IPS-NIHi11 (cell line): ENCODE measurements at regions not wholly inside any gene's neighbourhood (a gene's known extent, or its start where the extent isn't known, plus 50 kb on each side); places are given as distances from the start of the nearest gene placed in this dataset.

Source experiments
- DNase-seq: peaks from one replicate; pipeline ENCODE4 v3.0.0; 2012; ENCODE audit warnings: mixed read lengths, low spot score

DNA sequence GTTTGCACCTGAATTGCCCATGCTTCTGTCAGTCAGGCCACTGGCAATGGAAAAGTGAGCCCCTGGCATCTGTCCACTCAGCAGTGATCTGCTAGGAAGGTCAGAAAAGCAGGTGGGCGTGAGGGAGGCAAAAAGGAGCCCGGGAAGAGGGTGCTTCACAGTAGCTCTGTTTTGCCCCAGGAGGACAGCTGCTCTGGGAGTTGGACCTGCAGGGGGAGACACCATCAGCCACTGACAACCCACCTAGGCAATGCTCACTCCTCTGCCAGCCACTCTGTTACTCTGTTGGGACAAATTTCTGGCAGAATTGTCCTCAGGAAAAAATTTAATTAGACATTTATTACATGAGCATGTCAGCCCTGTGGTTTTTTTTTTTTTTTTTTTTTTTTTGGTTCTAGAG lies 146.4 kb downstream of the LRIG2 start:
- DNase-seq, result peak; percentile 58

DNA sequence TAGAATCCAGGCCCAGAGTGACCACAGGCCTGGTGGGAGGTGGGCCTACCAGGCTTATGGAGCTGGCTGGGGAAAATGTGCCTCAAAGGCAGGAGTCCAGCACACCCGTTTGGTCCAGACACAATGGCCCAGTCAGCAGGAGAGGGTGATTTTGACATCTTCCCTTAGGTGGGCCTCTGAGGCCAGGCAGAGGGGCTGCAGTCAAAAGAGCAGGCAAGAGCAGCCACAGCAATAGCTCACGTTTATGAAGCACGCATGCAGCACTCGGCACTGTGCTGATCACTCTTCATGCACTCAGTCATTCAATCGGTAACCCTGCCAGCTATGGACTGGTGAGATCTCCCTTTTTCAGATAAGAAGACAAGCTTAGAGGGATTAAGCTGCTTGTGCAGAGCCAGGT lies 146.8 kb downstream of the LRIG2 start:
- no peak for DNase-seq

GRCh38 chr1:113223040-113223439 lies 150.0 kb downstream of the LRIG2 start:
- no peak for DNase-seq

DNA sequence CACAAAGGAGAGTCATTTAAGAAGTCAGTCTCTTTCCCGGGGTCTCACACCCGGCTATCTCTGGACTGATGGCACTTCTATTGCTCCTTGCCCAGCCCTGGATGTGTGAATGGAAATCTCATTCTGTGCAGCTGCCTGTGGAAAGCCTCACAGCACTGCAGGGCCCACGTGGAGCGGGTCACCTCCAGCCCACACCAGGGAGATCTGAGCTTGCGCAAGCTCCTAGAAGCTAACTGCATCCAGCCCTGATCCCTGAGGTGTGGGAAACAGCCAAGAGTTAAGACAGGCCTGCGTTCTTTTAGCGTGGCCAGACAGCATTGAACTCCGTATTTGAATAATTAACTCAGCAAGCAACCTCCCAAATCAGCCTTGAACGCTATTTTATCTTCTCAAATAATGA lies 150.5 kb downstream of the LRIG2 start:
- DNase-seq, result no peak

DNA sequence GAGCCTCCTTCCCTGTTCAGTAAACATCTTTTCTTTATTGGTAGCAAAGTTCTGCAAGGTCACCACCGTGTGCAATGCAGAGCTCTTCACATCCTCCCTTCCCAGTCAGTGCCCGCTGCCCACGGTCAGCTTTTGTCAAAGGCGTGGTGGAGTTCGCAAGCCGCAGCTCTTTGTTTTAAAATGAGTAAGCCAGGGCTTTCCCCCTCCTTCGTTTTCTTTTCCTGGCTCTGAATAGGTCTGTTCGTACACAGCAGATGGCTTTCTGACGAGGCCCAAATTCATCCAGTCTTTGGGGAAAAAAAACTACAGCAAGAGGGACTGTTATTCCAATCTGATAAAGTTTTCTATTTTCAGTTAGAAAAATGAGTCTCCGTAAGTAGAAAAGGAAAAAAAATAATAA lies 153.2 kb downstream of the LRIG2 start:
- no peak for DNase-seq

- no peak for DNase-seq
Observed at GRCh38 chr1:113231866-113232265, 158.4 kb upstream of the MAGI3 start.

- no peak for DNase-seq
Observed at GRCh38 chr1:113233441-113233840, 156.9 kb upstream of the MAGI3 start.

DNA sequence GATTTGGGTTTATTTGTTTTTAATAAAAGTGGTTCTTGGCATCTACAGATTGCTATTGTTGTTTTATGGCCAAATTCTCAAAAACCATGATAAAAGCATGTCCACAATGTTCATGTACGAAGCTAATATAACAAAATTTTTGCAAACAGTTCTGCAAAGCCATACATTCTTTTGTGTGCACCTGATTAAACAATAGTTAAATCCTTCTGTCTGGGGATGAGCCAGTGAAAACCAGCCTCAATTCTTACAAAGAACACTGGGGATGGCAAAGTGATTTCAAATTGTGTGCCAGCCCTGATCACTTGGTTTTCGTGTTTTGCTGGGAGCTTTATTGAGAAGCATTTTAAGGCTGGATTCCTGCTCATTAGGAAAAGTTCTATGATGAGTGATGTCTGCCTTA lies 149.1 kb upstream of the MAGI3 start:
- no peak for DNase-seq

GRCh38 chr1:113242481-113242880 lies 147.8 kb upstream of the MAGI3 start:
- DNase-seq, result no peak

GRCh38 chr1:113243529-113243928 lies 146.8 kb upstream of the MAGI3 start:
- no peak for DNase-seq

DNA sequence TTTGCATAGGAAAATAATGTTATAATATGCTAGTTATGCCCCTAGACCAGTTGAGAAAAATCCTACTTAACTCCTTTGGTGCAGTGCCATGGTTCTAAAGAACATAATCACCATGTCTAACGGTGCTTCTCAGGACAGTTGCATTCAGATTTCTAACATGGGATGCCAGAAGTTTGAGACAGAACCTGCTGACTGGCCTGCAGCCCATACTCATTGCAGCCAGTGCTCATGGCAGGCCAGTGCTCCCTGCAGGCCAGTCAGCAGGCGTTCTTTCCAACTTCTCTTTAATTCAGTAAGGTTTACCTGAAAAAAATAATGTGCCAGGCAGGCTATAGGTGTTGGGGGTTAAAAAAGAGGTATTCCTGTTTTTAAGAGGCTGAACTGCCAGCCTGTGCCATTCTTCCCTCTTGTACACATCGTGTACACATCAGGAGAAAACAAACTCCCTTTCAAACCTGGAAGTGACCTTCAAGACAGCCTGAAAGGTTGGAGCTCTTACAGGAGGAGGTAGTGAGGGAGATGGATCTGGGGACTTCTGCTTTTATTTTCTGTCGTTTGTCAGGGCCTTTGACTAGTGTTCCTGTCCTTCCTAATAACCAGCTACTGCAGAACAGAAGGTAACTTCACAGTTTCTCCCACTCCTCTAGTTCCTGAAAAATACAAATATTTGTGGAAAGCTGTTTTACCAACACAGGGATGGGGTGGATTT lies 146.0 kb upstream of the MAGI3 start:
- no peak for DNase-seq

DNA sequence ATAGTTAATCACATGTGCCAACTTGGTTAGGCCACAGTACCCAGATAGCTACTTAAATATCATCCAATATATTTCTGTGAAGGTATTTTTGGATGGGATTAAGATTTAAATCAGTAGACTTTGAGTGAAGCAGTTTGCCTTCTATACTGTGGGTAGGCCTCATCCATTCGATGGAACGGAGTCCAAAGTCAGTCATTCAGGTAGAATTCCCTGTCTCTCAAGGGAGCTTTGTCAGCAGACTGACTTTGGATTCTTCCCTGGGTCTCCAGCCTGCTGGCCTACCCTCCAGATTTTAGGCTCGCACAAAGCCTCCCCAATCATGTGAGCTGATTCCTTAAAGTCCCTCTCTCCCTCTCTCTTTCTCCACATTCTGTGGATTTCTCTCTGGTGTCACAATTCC lies 145.1 kb upstream of the MAGI3 start:
- no peak for DNase-seq

GRCh38 chr1:113246929-113247328 lies 143.4 kb upstream of the MAGI3 start:
- DNase-seq, result no peak

GRCh38 chr1:113247355-113247754 lies 143.0 kb upstream of the MAGI3 start:
- no peak for DNase-seq

- DNase-seq, result no peak
Observed at GRCh38 chr1:113247782-113248181, 142.5 kb upstream of the MAGI3 start.

DNA sequence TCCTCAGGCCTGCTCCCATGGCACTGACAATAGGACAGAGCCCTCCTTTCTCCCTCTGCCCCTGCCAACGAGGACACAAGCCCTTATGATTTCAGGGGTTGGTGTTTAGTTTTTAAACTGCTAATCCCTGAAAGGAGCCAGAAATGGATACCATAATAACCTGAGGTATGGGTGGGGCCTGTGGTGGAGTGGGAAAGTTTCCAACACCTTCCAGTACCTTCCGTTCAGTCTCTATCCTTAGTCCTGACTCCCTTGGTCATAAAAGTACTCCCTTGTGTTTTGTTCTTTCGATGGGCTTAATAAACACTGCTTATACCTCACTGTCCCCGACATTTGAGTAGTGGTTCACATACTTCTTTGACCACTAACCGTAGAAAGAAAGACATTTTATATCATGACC lies 141.8 kb upstream of the MAGI3 start:
- DNase-seq, result no peak

- no peak for DNase-seq
Observed at GRCh38 chr1:113250161-113250560, 140.2 kb upstream of the MAGI3 start.

DNA sequence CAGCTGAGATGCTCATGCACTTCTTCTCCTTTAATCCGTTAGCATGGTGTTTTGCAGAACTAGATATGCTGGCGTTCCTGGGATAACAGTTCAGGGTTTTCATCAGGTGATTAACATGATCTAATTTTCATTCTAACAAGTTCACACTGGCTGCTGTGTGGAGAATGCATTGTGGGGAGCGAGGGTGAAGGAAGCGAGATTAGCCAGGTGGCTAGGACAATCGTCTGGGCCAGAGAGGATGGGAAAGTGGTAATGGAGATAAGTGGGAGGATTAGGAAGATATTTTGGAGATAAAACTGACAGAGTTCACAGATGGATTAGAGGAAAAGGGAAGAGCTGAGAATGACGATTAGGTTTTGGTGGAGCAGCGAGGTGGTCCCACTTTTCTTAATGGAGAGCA lies 138.1 kb upstream of the MAGI3 start:
- no peak for DNase-seq

GRCh38 chr1:113253187-113253586 lies 137.1 kb upstream of the MAGI3 start:
- DNase-seq, result no peak

- DNase-seq, result no peak
Observed at GRCh38 chr1:113253590-113253989, 136.7 kb upstream of the MAGI3 start.

GRCh38 chr1:113255038-113255719 lies 135.1 kb upstream of the MAGI3 start:
- DNase-seq, result no peak

DNA sequence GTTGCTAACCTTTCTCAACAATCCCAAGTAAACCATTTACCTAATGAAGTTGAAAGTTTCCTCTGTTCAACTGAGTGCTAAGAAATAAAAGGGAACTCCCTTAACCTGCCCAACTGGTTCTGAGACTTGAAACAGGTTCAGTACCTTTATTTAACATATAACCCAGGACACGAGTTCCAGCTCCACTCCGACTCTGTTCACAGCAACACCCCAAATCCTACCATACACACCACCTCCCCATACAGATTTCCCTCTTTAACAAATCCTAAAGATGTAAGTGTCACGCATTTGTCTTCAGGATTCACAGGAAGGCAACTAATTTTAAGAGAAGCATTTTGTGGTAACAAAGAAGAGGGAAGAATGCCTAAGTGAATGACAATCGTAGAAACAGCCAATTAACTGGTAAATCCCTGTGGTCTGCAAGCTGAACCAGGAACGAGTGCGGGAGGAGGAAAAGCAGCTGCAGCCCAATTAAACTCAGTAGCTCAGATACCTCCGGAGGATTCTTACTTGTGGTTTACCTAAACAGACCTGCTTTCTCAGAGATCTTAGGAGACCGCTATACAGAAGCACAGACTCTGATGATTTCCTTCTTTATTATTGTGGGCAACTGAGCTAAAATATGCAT lies 134.5 kb upstream of the MAGI3 start:
- peak; percentile 41 for DNase-seq

DNA sequence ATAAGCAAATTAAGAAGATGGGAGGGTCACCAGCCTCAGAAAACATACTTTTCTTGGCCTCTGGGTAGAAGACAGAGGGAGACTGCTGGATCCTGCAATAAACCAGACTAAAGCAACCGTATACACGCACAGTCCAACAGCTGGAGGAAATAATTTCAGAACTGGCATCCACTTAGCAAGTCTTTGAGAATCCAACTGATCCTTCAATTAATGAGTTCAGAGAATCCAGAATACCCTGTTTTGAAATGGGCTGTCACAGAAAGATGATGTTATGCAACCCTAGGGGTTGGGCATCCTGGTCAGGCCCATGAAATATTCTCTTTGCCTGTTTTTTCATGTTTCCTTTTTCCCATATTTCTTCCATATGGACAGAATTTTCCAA lies 134.0 kb upstream of the MAGI3 start:
- no peak for DNase-seq

GRCh38 chr1:113259988-113260387 lies 130.3 kb upstream of the MAGI3 start:
- no peak for DNase-seq
